Calu3 (cell line): ENCODE measurements at regions not wholly inside any gene's neighbourhood (a gene's known extent, or its start where the extent isn't known, plus 50 kb on each side); places are given as distances from the start of the nearest gene placed in this dataset.

ENCODE experiments used
- BruUV-seq: library from RNA; stranded (reverse); fragments of 400-500 nt; replicated peaks from 2 replicates; lab custom pipeline; 2021; lab: Mats Ljungman, UMichigan
- CTCF ChIA-PET: fragments of 300-600 bp; sonication (Branson Sonifier 250); formaldehyde crosslinking; loops from one replicate; lab custom pipeline; 2022; ENCODE audit warnings: antibody characterized with exemption; lab: Charles Lee
- DNase-seq: peaks from one replicate; pipeline ENCODE4 v3.0.0; 2022
- H3K27ac Mint-ChIP-seq: one replicate; pipeline ENCODE4 v1.8.0; 2022; ENCODE audit warnings: mixed read lengths; ENCODE audit not compliant: unreplicated experiment
- H3K27me3 Mint-ChIP-seq: one replicate; pipeline ENCODE4 v1.8.0; 2022; ENCODE audit warnings: mixed read lengths; ENCODE audit not compliant: unreplicated experiment
- H3K36me3 Mint-ChIP-seq: one replicate; pipeline ENCODE4 v1.8.0; 2022; ENCODE audit warnings: mild to moderate bottlenecking, moderate library complexity, mixed read lengths; ENCODE audit not compliant: insufficient read depth, unreplicated experiment
- H3K4me1 Mint-ChIP-seq: one replicate; pipeline ENCODE4 v1.8.0; 2022; ENCODE audit warnings: mild to moderate bottlenecking, low read depth, mixed read lengths; ENCODE audit not compliant: unreplicated experiment
- H3K4me3 Mint-ChIP-seq: one replicate; pipeline ENCODE4 v1.8.0; 2022; ENCODE audit warnings: mild to moderate bottlenecking, low read depth, moderate library complexity, mixed read lengths; ENCODE audit not compliant: unreplicated experiment
- H3K9me3 Mint-ChIP-seq: one replicate; pipeline ENCODE4 v1.8.0; 2022; ENCODE audit warnings: low read depth, mixed read lengths; ENCODE audit not compliant: unreplicated experiment
- intact Hi-C: fragments of 100-400 bp; cut with micrococcal nuclease; formaldehyde crosslinking; loops from one replicate; pipeline ENCODE4 v1.10.0; 2022; ENCODE audit not compliant: unreplicated experiment
- TF ChIP-seq, protein P1 (sequence below): fragments of 200-600 bp; IDR thresholded peaks from one replicate; pipeline ENCODE4 v1.8.0; 2022; ENCODE audit warnings: antibody characterized with exemption; ENCODE audit not compliant: unreplicated experiment

DNA sequence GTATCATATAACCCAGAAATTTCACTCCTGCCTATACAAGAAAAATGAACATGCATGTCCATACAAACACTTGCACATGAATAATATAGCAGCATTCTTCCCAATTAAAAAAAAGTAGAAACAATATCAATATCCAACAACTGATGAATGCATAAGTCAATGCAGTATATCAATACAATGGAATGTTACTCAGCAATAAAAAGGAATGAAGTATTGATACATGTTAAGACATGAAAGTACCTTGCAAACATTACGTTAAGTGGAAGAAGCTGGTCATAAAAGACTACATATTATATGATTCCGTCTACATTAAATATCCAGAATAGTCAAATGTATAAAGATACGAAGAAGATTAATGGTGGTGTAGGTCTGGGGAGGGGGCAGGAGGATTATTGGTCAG is 73.9 kb upstream of the DRD2 start:
- Mint-ChIP-seq H3K4me3 (no peak overlapping the region), H3K27ac (no peak overlapping the region), H3K27me3 (no peaks in the 10 kb centered on the region), H3K36me3 (no peaks in the 10 kb centered on the region), H3K4me1 (no peaks in the 10 kb centered on the region), H3K9me3 (no peaks in the 10 kb centered on the region)
- BruUV-seq: no TSS peak
- CTCF ChIA-PET: no interaction called here
- intact Hi-C loops: no loop called here
- TF ChIP-seq, protein P1, sequence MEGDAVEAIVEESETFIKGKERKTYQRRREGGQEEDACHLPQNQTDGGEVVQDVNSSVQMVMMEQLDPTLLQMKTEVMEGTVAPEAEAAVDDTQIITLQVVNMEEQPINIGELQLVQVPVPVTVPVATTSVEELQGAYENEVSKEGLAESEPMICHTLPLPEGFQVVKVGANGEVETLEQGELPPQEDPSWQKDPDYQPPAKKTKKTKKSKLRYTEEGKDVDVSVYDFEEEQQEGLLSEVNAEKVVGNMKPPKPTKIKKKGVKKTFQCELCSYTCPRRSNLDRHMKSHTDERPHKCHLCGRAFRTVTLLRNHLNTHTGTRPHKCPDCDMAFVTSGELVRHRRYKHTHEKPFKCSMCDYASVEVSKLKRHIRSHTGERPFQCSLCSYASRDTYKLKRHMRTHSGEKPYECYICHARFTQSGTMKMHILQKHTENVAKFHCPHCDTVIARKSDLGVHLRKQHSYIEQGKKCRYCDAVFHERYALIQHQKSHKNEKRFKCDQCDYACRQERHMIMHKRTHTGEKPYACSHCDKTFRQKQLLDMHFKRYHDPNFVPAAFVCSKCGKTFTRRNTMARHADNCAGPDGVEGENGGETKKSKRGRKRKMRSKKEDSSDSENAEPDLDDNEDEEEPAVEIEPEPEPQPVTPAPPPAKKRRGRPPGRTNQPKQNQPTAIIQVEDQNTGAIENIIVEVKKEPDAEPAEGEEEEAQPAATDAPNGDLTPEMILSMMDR: no peak
- no peak for DNase-seq

DNA sequence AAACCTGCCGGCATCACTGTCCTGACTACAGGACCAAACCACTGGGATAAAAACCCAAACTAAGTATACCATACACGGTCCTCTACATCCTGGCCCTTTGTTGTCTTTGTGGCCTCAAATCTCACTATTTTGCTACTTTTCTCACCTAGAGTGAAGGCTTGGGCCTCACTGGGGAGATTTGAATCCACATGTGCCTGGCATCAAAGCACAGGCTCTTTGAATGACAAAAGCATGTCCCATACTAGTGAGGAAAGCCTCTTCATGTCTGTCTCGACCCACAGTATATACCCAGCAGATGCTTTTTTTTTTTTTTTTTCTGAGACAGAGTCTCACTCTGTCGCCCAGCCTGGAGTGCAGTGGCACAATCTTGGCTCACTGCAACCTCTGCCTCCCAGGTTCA is 72.5 kb upstream of the DRD2 start:
- intact Hi-C loops: no loop called here
- DNase-seq: no peak
- H3K27ac Mint-ChIP-seq: no peak overlapping the region
- no peak overlapping the region for H3K4me3 Mint-ChIP-seq
- H3K27me3 Mint-ChIP-seq: no peaks in the 10 kb centered on the region
- H3K9me3 Mint-ChIP-seq: no peaks in the 10 kb centered on the region
- CTCF ChIA-PET: no interaction called here
- BruUV-seq: no TSS peak
- no peaks in the 10 kb centered on the region for H3K4me1 Mint-ChIP-seq
- TF ChIP-seq, protein P1: no peak
- no peaks in the 10 kb centered on the region for H3K36me3 Mint-ChIP-seq

DNA sequence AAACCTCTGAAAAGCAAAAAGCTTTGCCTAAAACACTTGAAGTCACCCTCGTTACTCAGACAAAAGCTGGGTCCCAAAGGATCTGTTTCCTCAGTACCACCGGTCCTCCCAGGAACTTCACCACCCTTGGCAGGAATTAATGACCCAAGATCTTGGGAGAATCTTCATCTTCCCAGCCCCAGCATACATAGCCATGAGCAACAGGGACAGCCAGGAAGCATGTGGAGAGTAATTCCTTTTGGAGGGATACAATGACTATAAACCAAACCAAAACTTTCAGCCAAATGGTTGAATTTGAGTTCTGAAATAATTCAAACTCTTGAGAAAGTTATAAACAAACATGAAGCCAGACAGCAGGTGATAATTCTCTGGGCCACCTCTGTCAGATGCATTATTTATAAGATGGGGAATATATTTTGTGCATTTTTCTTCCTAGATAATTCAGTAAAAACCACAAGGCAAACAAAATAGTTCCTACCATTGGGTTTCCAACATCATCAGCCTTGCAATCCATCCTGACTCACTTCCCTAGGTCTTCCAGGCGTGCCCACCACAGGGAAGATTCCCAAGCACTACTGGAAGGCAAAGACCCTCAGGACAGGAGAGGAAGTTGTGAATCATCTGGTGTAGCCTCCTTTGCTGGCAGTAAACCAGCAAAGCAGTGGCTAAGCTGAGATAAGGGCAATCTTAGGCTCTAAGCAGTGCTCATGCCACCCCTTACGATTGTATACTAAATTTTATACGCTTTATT is 71.7 kb upstream of the DRD2 start:
- TF ChIP-seq, protein P1: no peak
- Mint-ChIP-seq H3K4me1 (no peaks in the 10 kb centered on the region), H3K36me3 (no peaks in the 10 kb centered on the region), H3K9me3 (no peaks in the 10 kb centered on the region), H3K27ac (no peak overlapping the region), H3K4me3 (no peak overlapping the region), H3K27me3 (no peaks in the 10 kb centered on the region)
- no TSS peak for BruUV-seq
- intact Hi-C loops: no loop called here
- DNase-seq: no peak
- CTCF ChIA-PET: no interaction called here

GRCh38 chr11:113542420-113542819 is 67.2 kb upstream of the DRD2 start:
- no peak for DNase-seq
- H3K27ac Mint-ChIP-seq: no peak overlapping the region
- no peaks in the 10 kb centered on the region for H3K9me3 Mint-ChIP-seq
- no TSS peak for BruUV-seq
- no peaks in the 10 kb centered on the region for H3K36me3 Mint-ChIP-seq
- no peak overlapping the region for H3K4me3 Mint-ChIP-seq
- TF ChIP-seq, protein P1: no peak
- CTCF ChIA-PET: no interaction called here
- H3K27me3 Mint-ChIP-seq: no peaks in the 10 kb centered on the region
- H3K4me1 Mint-ChIP-seq: no peaks in the 10 kb centered on the region
- intact Hi-C loops: no loop called here
